ENCODE measurements at regions not wholly inside any gene's neighbourhood (a gene's known extent, or its start where the extent isn't known, plus 50 kb on each side); places are given as distances from the start of the nearest gene placed in this dataset.

DNA sequence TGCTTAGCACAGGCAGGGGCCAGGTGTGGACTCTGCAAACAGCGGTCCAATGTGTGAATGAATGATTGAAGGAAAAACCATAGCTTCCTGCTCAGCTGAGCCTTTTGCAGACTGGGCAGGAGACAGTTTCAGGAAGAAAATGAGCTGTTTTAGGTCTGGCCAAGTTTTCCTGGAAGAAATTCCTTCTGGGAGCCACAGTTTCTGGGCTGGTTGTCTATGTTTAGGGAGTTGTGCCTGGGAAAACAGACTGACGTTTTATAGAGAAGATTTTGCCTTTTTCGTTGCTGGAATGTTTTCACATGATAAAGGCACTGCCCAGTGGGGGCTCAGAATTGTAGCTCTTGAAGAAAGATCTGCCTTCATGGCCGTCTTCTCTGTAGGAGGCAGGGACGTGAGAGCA, 255.1 kb downstream of the CCSER2 start:
- TF ChIP-seq POLR2A (IDR thresholded peaks at IDR 0.05): no peak
- TF ChIP-seq, protein P1, sequence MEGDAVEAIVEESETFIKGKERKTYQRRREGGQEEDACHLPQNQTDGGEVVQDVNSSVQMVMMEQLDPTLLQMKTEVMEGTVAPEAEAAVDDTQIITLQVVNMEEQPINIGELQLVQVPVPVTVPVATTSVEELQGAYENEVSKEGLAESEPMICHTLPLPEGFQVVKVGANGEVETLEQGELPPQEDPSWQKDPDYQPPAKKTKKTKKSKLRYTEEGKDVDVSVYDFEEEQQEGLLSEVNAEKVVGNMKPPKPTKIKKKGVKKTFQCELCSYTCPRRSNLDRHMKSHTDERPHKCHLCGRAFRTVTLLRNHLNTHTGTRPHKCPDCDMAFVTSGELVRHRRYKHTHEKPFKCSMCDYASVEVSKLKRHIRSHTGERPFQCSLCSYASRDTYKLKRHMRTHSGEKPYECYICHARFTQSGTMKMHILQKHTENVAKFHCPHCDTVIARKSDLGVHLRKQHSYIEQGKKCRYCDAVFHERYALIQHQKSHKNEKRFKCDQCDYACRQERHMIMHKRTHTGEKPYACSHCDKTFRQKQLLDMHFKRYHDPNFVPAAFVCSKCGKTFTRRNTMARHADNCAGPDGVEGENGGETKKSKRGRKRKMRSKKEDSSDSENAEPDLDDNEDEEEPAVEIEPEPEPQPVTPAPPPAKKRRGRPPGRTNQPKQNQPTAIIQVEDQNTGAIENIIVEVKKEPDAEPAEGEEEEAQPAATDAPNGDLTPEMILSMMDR (IDR thresholded peaks at IDR 0.05): no peak
